DMS79 treated with DMSO at 0.1 percent for 48 hours (cell line): ENCODE measurements at regions not wholly inside any gene's neighbourhood (a gene's known extent, or its start where the extent isn't known, plus 50 kb on each side); places are given as distances from the start of the nearest gene placed in this dataset.

Experiments used
- DNase-seq: peaks from one replicate; lab custom pipeline; 2025; lab: John Stamatoyannopoulos, UW

- no peak for DNase-seq
These were observed 101.4 kb upstream of the PPP2R2D start for GRCh38 chr10:131799429-131799828.

- no peak for DNase-seq
These were observed 98.5 kb upstream of the PPP2R2D start for GRCh38 chr10:131802156-131802915.

GRCh38 chr10:131802996-131803395 is 97.8 kb upstream of the PPP2R2D start:
- no peak for DNase-seq

- no peak for DNase-seq
These were observed 96.9 kb upstream of the PPP2R2D start for GRCh38 chr10:131803860-131804425.

- DNase-seq, result no peak
These were observed 96.1 kb upstream of the PPP2R2D start for GRCh38 chr10:131804551-131805295.

DNA sequence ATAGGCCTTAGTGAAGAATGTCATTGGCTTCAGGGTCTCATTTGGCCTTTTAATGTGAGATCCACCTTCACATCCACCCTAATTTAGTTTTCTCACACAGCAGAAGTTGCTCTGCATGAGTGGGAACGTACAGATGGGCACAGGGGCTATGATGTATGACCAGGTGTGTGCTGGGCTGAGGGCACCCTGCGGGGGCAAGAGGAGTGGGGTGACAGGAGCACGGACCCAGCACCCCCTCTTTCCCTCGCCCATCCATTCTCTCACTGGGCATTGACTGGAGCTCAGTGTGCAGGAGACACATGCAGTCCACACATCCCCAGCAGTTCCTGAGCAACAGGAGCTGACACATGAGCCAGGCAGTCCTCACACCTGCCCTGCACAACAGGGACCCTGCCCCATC is 95.1 kb upstream of the PPP2R2D start:
- DNase-seq, result no peak

- DNase-seq, result no peak
These were observed 94.7 kb upstream of the PPP2R2D start for GRCh38 chr10:131806146-131806545.

DNA sequence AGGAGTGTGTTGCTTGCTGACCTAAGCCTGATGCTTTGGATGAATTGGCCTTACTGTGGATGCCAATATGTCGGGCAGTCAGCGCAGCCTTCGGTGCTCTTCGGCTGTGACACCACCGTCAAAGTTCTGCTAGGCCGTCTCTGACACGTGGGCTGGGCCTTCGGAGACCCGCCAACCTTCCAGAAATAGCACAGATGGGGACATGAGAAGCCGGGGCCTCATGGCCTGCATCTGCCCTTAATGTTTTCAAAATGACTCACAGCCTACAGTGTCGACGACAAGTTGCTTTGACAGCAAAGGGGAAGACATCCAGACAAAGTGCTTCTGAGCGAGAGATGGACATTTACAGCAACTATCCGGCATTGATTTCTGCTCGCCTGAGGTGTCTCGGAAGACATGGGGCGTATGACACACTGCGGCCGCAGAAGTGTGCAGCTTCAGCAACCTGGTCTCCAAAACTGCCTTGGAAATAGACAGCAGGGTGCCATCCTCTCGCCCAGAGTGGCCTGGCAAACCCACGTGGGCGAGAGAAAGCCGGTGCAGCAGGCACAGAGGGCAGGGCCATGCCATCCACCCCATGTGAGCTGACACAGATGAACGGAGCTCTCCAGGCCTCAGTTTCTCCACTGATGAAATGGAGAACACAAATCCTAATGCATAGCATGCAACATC is 94.0 kb upstream of the PPP2R2D start:
- no peak for DNase-seq

DNA sequence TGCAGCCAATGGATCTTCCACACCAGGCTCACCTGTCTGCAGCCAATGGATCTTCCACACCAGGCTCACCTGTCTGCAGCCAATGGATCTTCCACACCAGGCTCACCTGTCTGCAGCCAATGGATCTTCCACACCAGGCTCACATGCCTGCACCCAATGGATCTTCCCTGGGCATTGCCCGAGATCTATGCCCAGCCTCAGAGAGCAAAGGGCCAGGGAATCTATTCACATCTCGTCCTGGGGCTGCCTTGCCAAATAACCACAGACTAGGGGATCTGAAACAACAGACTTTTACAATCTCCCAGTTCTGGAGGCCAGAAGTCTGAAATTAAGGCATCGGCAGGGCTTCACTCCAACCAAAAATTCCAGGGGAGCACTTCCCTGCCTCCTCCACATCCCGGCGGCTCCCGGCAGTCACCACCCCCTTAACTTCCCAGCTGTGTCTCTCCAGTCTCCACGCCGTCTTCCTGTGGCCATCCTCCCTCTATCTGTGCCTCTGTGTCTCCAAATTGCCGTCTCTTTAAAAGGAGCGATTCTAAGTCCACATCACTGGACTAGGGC is 92.4 kb upstream of the PPP2R2D start:
- no peak for DNase-seq

GRCh38 chr10:131810036-131810804 is 90.6 kb upstream of the PPP2R2D start:
- DNase-seq, result no peak

- no peak for DNase-seq
These were observed 89.8 kb upstream of the PPP2R2D start for GRCh38 chr10:131810805-131811629.

- no peak for DNase-seq
These were observed 89.0 kb upstream of the PPP2R2D start for GRCh38 chr10:131811630-131812403.

GRCh38 chr10:131812736-131813604 is 87.8 kb upstream of the PPP2R2D start:
- DNase-seq, result no peak

GRCh38 chr10:131814567-131815265 is 86.1 kb upstream of the PPP2R2D start:
- DNase-seq, result no peak

DNA sequence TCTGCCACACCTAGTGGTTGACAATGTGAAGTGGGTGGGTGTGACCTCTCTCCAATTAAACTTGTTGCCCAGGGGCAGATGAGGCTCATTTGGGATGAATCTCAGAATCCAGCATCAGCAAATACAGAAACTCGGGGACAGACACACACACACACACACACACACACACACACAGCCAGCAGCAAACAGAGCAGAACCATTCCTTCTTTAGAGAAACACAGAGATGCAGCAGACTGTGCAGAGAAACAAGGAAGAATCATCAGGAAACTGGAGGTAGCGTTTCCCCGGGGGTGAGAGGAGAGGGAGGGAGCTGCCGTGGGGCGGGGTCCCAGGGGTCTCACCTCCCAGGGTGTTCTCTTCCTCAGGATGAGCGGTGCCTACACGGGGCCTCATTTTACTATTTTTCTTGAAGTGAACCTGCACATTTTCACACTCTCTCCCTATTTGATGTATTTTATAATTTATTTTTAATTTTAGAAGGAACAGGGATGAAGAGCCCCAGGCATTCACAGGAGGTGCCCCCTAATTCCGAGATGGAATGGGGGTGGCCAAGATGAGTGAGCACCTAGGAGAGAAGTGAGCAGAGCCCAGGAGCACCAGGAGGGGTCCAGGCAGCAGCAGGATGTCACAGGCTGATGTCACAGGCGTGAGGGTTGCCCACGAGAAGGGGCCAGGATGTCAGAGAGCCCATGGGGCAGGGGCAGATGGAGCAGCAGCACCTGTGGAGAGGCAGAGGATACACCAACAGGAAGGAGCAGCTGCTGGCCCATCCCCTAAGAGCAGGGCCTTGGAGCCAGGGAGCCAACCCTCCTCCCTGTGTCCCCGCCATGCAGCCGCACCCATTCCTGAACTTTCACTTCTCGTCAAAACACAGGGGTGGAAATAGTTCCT is 85.3 kb upstream of the PPP2R2D start:
- peak; percentile 33 for DNase-seq

DNA sequence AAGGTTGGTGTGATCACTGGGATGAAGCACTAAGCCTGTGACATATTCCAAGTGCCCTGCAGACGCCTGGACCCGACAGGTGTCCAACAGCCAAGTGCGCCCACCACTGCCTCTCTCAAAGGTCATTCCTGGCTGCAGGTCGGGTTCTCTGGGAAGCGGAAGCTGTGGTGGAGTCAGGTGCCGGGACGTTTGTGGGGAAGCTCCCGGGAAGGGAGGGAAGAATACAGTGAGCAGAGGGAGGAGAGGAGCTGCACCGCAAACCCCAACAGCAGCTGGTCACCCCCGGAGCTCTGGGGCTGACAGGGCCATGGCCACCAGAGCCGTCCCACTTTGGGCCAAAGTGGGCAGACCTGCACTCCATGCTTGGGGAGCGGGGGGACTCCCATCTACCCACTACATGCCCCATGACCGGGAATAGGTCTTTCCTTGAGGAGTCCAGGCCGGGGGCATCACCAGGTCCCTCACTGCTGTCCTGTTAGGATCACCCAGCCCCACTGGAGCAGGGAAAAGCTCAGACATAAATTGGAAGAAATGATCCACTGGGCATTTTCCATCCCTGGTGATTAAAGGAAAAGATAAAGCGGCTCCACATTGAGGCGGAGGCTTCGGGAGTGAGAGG is 84.5 kb upstream of the PPP2R2D start:
- no peak for DNase-seq
